A549 (cell line): ENCODE measurements at regions not wholly inside any gene's neighbourhood (a gene's known extent, or its start where the extent isn't known, plus 50 kb on each side); places are given as distances from the start of the nearest gene placed in this dataset.

Experiments used
- BHLHE40 ChIP-seq: IDR thresholded peaks from 2 replicates; pipeline ENCODE4 v1.6.1; 2012; ENCODE audit warnings: low read depth, low read length, inconsistent platforms
- CEBPB ChIP-seq, 2 experiments: fragments of >200 bp in 1 of 2; sonication (Bioruptor Twin) in 1 of 2; formaldehyde crosslinking in 1 of 2; IDR thresholded peaks; 2 replicates each; pipeline ENCODE4 v1.6.1; 2012 to 2016
- CHD2 ChIP-seq: fragments of 150-350 bp; IDR thresholded peaks from 2 replicates; pipeline ENCODE4 v1.6.1; 2014; ENCODE audit warnings: low read length; ENCODE audit not compliant: partially characterized antibody
- EHF ChIP-seq: fragments of 250-450 bp; sonication (Bioruptor Pico); IDR thresholded peaks from 2 replicates; pipeline ENCODE4 v1.5.0; 2020; ENCODE audit warnings: mild to moderate bottlenecking
- EP300 ChIP-seq, 2 experiments: fragments of >200 bp; sonication (Bioruptor Twin); formaldehyde crosslinking; IDR thresholded peaks; 2 replicates in 1 of 2; 3 replicates in 1 of 2; pipeline ENCODE4 v1.6.1; 2016 to 2017
- KDM1A ChIP-seq: fragments of 200-600 bp; sonication (generic); IDR thresholded peaks from 2 replicates; pipeline ENCODE4 v1.6.1; 2016; ENCODE audit warnings: low read depth, mild to moderate bottlenecking
- POLR2A ChIP-seq: IDR thresholded peaks from 2 replicates; pipeline ENCODE4 v1.6.1; 2012; ENCODE audit warnings: mild to moderate bottlenecking, low read length
- RAD21 ChIP-seq, 2 experiments: fragments of >200 bp in 1 of 2; sonication (Bioruptor Twin) in 1 of 2; formaldehyde crosslinking in 1 of 2; IDR thresholded peaks in 1 of 2; conservative IDR thresholded peaks in 1 of 2; 2 replicates in 1 of 2; 3 replicates in 1 of 2; pipeline ENCODE4 v1.6.1; 2012 to 2018; ENCODE audit warnings: inconsistent platforms in 1 of 2
- SMC3 ChIP-seq: fragments of >200 bp; sonication (Bioruptor Twin); formaldehyde crosslinking; IDR thresholded peaks from 3 replicates; pipeline ENCODE4 v1.6.1; 2018; ENCODE audit warnings: inconsistent platforms
- TF ChIP-seq, protein P1 (sequence below): fragments of >200 bp; sonication (Bioruptor Twin); formaldehyde crosslinking; IDR thresholded peaks from 3 replicates; pipeline ENCODE4 v1.5.1; 2016
- TF ChIP-seq, protein P2 (sequence below): fragments of 250-450 bp; sonication (Bioruptor Pico); IDR thresholded peaks from 2 replicates; pipeline ENCODE4 v1.5.0; 2021; ENCODE audit warnings: mild to moderate bottlenecking, moderate library complexity, borderline replicate concordance
- TF ChIP-seq, protein P3 (sequence below): fragments of 450-650 bp; IDR thresholded peaks from 2 replicates; pipeline ENCODE4 v1.6.1; 2014; ENCODE audit warnings: antibody characterized with exemption
- TF ChIP-seq, protein P4 (sequence below): IDR thresholded peaks from 2 replicates; pipeline ENCODE4 v1.6.1; 2012; ENCODE audit warnings: low read depth, borderline replicate concordance

DNA sequence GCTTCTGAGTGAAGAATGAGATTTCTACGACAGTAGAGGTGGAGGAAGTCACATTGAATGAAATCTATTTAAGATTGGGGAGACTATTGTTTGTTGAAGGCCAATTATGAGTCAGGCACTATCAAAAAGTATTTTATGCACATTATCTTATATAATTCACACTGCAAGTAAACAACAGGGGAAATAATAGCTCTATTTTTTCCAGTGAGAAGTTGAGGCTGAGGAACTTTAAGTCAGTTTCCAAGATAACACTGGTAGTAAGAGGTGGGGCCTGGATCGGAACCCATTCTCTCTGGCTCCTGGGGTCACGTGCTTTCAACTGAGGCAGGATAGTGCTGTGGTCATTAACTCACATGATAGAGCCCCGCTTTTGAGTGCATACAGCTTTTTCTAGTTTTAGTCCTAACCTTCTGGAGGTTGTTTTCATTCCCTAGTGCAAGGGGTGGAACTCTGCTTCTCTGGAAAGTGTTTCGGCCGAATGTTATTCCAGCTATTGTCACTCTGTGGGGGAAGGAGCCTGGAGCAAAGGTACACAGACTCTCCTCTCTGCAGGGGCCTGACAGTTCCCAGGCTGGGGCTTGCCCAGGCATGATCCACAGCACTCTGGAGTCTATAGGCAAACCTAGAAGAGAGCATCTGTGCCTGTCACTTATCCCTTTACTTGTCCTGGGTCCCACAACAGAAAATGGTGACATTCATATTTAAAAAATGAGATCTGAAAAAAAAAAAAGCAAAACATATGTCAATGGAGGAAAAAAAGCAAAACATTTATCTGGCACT is 352.4 kb upstream of the ACTBL2 start:
- TF ChIP-seq, protein P1, sequence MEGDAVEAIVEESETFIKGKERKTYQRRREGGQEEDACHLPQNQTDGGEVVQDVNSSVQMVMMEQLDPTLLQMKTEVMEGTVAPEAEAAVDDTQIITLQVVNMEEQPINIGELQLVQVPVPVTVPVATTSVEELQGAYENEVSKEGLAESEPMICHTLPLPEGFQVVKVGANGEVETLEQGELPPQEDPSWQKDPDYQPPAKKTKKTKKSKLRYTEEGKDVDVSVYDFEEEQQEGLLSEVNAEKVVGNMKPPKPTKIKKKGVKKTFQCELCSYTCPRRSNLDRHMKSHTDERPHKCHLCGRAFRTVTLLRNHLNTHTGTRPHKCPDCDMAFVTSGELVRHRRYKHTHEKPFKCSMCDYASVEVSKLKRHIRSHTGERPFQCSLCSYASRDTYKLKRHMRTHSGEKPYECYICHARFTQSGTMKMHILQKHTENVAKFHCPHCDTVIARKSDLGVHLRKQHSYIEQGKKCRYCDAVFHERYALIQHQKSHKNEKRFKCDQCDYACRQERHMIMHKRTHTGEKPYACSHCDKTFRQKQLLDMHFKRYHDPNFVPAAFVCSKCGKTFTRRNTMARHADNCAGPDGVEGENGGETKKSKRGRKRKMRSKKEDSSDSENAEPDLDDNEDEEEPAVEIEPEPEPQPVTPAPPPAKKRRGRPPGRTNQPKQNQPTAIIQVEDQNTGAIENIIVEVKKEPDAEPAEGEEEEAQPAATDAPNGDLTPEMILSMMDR = no peak
- TF ChIP-seq EHF (CRISPR knock-in tag) (no peak), CEBPB (IDR thresholded peaks at IDR 0.05) (no peak), BHLHE40 (no peak), EP300 (IDR thresholded peaks at IDR 0.05) (no peak), RAD21 (conservative IDR thresholded peaks at IDR 0.05 in 1 of 2, IDR thresholded peaks at IDR 0.05 in 1 of 2) (no peak), CHD2 (no peak), KDM1A (no peak), POLR2A (no peak), SMC3 (no peak)
- TF ChIP-seq, protein P2, sequence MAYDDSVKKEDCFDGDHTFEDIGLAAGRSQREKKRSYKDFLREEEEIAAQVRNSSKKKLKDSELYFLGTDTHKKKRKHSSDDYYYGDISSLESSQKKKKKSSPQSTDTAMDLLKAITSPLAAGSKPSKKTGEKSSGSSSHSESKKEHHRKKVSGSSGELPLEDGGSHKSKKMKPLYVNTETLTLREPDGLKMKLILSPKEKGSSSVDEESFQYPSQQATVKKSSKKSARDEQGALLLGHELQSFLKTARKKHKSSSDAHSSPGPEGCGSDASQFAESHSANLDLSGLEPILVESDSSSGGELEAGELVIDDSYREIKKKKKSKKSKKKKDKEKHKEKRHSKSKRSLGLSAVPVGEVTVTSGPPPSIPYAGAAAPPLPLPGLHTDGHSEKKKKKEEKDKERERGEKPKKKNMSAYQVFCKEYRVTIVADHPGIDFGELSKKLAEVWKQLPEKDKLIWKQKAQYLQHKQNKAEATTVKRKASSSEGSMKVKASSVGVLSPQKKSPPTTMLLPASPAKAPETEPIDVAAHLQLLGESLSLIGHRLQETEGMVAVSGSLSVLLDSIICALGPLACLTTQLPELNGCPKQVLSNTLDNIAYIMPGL (CRISPR knock-in tag) = no peak
- TF ChIP-seq, protein P3, sequence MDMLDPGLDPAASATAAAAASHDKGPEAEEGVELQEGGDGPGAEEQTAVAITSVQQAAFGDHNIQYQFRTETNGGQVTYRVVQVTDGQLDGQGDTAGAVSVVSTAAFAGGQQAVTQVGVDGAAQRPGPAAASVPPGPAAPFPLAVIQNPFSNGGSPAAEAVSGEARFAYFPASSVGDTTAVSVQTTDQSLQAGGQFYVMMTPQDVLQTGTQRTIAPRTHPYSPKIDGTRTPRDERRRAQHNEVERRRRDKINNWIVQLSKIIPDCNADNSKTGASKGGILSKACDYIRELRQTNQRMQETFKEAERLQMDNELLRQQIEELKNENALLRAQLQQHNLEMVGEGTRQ = no peak
- TF ChIP-seq, protein P4, sequence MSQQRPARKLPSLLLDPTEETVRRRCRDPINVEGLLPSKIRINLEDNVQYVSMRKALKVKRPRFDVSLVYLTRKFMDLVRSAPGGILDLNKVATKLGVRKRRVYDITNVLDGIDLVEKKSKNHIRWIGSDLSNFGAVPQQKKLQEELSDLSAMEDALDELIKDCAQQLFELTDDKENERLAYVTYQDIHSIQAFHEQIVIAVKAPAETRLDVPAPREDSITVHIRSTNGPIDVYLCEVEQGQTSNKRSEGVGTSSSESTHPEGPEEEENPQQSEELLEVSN = no peak
